Right lobe of liver (tissue), 6 donors: ENCODE measurements at regions not wholly inside any gene's neighbourhood (a gene's known extent, or its start where the extent isn't known, plus 50 kb on each side); places are given as distances from the start of the nearest gene placed in this dataset.

Source experiments
- ATAC-seq, 4 donors: fragments of 200-7000 bp; cut with Tn5 transposase; one replicate each; pipeline ENCODE4 v1.9.1; 2020; ENCODE audit warnings: mild to moderate bottlenecking in 4 of 4, moderate library complexity in 4 of 4
- DNase-seq, 3 donors: peaks; one replicate each; pipeline ENCODE4 v3.0.0-alpha.2; 2020
- H3K27ac ChIP-seq, 3 donors: fragments of 200-600 bp; one replicate each; pipeline ENCODE4 v1.8.0; 2022
- H3K27me3 ChIP-seq, 2 donors: fragments of 200-600 bp; one replicate each; pipeline ENCODE4 v1.8.0; 2022
- H3K36me3 ChIP-seq, 4 donors: fragments of 200-600 bp; sonication (generic) in 1 of 4; one replicate each; pipeline versions ENCODE4 v1.5.1 to v1.8.0; 2017 to 2022; ENCODE audit warnings: control low read depth in 1 of 4
- H3K4me1 ChIP-seq, 4 donors: fragments of 200-600 bp; sonication (generic) in 1 of 4; one replicate each; pipeline versions ENCODE4 v1.5.1 to v1.8.0; 2017 to 2022; ENCODE audit warnings: control low read depth in 1 of 4
- H3K4me3 ChIP-seq, 3 donors: fragments of 200-600 bp; one replicate each; pipeline ENCODE4 v1.8.0; 2022
- H3K9me3 ChIP-seq, 4 donors: fragments of 200-600 bp; sonication (generic) in 1 of 4; one replicate each; pipeline versions ENCODE4 v1.5.1 to v1.8.0; 2017 to 2022; ENCODE audit warnings: control low read depth in 1 of 4
- CTCF ChIP-seq, 4 donors: fragments of 200-600 bp in 3 of 4; fragments of 450-650 bp in 1 of 4; IDR thresholded peaks; one replicate each; pipeline versions ENCODE4 v1.5.1 to v1.8.0; 2016 to 2022; ENCODE audit warnings: antibody characterized with exemption in 4 of 4, mild to moderate bottlenecking in 2 of 4
- POLR2A ChIP-seq: fragments of 450-650 bp; IDR thresholded peaks from one replicate; pipeline ENCODE4 v1.6.1; 2017; ENCODE audit warnings: antibody characterized with exemption, mild to moderate bottlenecking
- WGBS: methylation state at CpG from one replicate; pipeline ENCODE4 v1.1.6; 2018; ENCODE audit warnings: low coverage, low lambda C conversion rate; ENCODE audit not compliant: insufficient coverage; ENCODE audit errors: missing lambda C conversion rate; 5-methylcytosine and 5-hydroxymethylcytosine counted together
- intact Hi-C, 2 donors: fragments of 100-400 bp; cut with DNase I; formaldehyde crosslinking; loops; one replicate each; pipeline versions ENCODE4 v1.11.2 to v1.14.1; 2022
- donor health status: DM: no; HTN: yes; CAD: no.
- donor health status: DM: no; HTN: no; CAD: no.
- donor health status: DM: no; HTN: no; CAD: no.
- donor health status: DM: no; HTN: yes; CAD: no.
- donor health status: DM: no; HTN: yes; CAD: no.

GRCh38 chr12:19740472-19741131 lies 301.3 kb downstream of the AEBP2 start:
- 30% methylated on average over 4 of the region's 7 CpGs for WGBS
- no peaks in the 10 kb centered on the region for H3K9me3 ChIP-seq
- ATAC-seq (no peak), DNase-seq (no peak)
- intact Hi-C loops, result no loop called here
- H3K36me3 ChIP-seq, result no peaks in the 10 kb centered on the region
- H3K4me3 ChIP-seq, result no peak overlapping the region
- no peak overlapping the region for H3K27ac ChIP-seq
- H3K27me3 ChIP-seq, result no peaks in the 10 kb centered on the region
- TF ChIP-seq CTCF (IDR thresholded peaks at IDR 0.05) (no peak), POLR2A (no peak)
- no peaks in the 10 kb centered on the region for H3K4me1 ChIP-seq

- intact Hi-C loops, result no loop called here
- TF ChIP-seq CTCF (IDR thresholded peaks at IDR 0.05) (no peak), POLR2A (no peak)
- H3K27me3 ChIP-seq, result no peaks in the 10 kb centered on the region
- no peaks in the 10 kb centered on the region for H3K36me3 ChIP-seq
- no peak overlapping the region for H3K27ac ChIP-seq
- H3K4me1 ChIP-seq, result no peaks in the 10 kb centered on the region
- no peaks in the 10 kb centered on the region for H3K9me3 ChIP-seq
- ATAC-seq, result no peak
- 38% methylated on average over 3 of the region's 3 CpGs for WGBS
- no peak for DNase-seq
- H3K4me3 ChIP-seq, result no peak overlapping the region
Measured at GRCh38 chr12:19741132-19741489, 301.8 kb downstream of the AEBP2 start.

GRCh38 chr12:19744705-19745218 lies 305.5 kb downstream of the AEBP2 start:
- no peaks in the 10 kb centered on the region for H3K36me3 ChIP-seq
- intact Hi-C loops, result no loop called here
- WGBS, result 57% methylated on average over 4 of the region's 4 CpGs
- TF ChIP-seq POLR2A (no peak), CTCF (IDR thresholded peaks at IDR 0.05) (no peak)
- H3K27ac ChIP-seq, result no peak overlapping the region
- no peaks in the 10 kb centered on the region for H3K27me3 ChIP-seq
- no peaks in the 10 kb centered on the region for H3K9me3 ChIP-seq
- no peaks in the 10 kb centered on the region for H3K4me1 ChIP-seq
- ATAC-seq, result peak in 2 of 4 donors; percentile 44 to 73
- no peak overlapping the region for H3K4me3 ChIP-seq
- no peak for DNase-seq

GRCh38 chr12:19746471-19746870 lies 307.2 kb downstream of the AEBP2 start:
- Histone ChIP-seq H3K27ac (no peak overlapping the region), H3K27me3 (no peaks in the 10 kb centered on the region), H3K4me1 (no peaks in the 10 kb centered on the region), H3K36me3 (no peaks in the 10 kb centered on the region), H3K4me3 (no peak overlapping the region), H3K9me3 (no peaks in the 10 kb centered on the region)
- ATAC-seq, result no peak
- 88% methylated on average over 4 of the region's 4 CpGs for WGBS
- no peak for TF ChIP-seq POLR2A
- intact Hi-C loops, result no loop called here
- no peak for DNase-seq

GRCh38 chr12:19749906-19750574 lies 310.7 kb downstream of the AEBP2 start:
- intact Hi-C loops, result no loop called here
- WGBS, result 58% methylated on average over 7 of the region's 7 CpGs

More at GRCh38 chr12:19749906-19750574, 310.7 kb downstream of the AEBP2 start:
- ATAC-seq (no peak), DNase-seq (no peak)
- no peaks in the 10 kb centered on the region for H3K36me3 ChIP-seq
- H3K9me3 ChIP-seq, result no peaks in the 10 kb centered on the region
- TF ChIP-seq POLR2A (no peak), CTCF (IDR thresholded peaks at IDR 0.05) (no peak)
- H3K4me1 ChIP-seq, result no peaks in the 10 kb centered on the region
- no peak overlapping the region for H3K27ac ChIP-seq
- no peaks in the 10 kb centered on the region for H3K27me3 ChIP-seq
- no peak overlapping the region for H3K4me3 ChIP-seq
